ENCODE measurements at regions not wholly inside any gene's neighbourhood (a gene's known extent, or its start where the extent isn't known, plus 50 kb on each side); places are given as distances from the start of the nearest gene placed in this dataset.
"Not testable (repeated sequence)": the region's sequence is repeated elsewhere in the genome, so short reads cannot be mapped to it uniquely, and the experiment has no call there.

DNA sequence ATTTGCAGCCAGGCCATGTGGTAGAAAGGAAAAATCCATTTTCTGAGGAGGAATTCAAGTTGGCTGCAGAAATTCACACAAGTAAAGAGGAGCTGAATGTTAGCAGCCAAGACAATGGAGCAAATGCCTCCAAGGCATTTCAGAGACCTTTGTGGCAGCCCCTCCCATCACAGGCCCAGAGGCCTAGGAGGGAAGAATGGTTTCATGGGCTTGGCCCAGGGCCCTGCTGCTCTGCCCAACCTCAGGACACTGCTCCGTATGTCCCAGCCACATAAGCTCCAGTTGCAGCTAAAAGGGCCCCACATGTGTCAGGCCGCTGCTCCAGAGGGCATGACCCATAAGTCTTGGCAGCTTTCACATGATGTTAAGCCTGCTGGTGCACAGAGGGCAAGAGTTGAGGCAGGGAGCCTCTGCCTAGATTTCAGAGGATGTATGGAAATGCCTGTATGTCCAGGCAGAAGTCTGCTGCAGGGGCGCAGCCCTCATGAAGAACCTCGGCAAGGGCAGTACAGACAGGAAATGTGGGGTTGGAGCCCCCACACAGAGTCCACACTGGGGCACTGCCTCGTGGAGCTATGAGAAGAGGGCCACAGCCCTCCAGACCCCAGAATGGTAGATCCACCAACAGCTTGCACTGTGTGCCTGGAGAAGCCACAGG, 144.2 kb upstream of the EPB41L4A start:
- Histone ChIP-seq H3K4me3 (no peak overlapping the region), H3K27ac (no peak overlapping the region)

GRCh38 chr5:112566251-112566650, 147.2 kb upstream of the EPB41L4A start:
- H3K27ac ChIP-seq: no peak overlapping the region
- H3K4me3 ChIP-seq: no peak overlapping the region

- H3K27ac ChIP-seq: no peak overlapping the region
- no peak overlapping the region for H3K4me3 ChIP-seq
Observed at GRCh38 chr5:112569596-112569995, 150.5 kb upstream of the EPB41L4A start.

GRCh38 chr5:112570708-112571444, 151.8 kb upstream of the EPB41L4A start:
- Histone ChIP-seq H3K27ac (no peak overlapping the region), H3K4me3 (no peak overlapping the region)

- Histone ChIP-seq H3K27ac (no peak overlapping the region), H3K4me3 (no peak overlapping the region)
Observed at GRCh38 chr5:112573441-112573840, 154.4 kb upstream of the EPB41L4A start.

- Histone ChIP-seq H3K4me3 (no peak overlapping the region), H3K27ac (no peak overlapping the region)
Observed at GRCh38 chr5:112574536-112574935, 155.5 kb upstream of the EPB41L4A start.

DNA sequence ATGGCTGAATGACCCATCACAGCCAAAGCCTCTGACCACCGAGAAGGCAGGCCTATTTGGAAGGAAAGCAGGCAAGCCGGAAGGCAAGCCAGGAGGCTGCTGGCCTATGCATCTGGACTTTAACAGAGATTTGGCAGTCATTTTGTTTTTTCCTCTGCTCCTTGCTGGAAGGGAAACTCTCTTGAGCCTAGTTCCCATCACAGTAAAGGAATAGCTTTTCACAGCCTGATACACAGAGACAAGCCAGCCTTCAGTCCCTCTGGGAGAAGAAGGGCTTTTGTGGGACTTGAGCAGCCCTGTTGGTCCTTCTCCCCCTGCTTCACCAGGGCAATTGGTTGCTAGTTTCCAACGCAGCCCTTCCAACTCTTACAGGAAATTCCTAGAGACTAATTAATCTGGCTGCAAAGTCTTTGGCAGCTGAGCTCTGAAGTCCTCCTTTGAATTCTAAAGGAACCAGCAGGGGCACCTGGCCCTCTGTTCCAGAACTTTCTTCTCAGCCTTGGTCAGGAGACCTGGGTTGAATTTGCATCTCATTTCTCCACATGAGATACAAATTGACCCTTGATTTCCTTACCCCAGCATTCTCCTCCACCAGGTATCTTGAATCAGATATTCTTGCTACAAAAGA, 157.3 kb upstream of the EPB41L4A start:
- no peak overlapping the region for H3K4me3 ChIP-seq
- H3K27ac ChIP-seq: peak overlapping the region in 2 of 21 experiments; percentile 10 to 49

GRCh38 chr5:112579599-112580170, 158.0 kb upstream of the APC start:
- H3K4me3 ChIP-seq: no peak overlapping the region

DNA sequence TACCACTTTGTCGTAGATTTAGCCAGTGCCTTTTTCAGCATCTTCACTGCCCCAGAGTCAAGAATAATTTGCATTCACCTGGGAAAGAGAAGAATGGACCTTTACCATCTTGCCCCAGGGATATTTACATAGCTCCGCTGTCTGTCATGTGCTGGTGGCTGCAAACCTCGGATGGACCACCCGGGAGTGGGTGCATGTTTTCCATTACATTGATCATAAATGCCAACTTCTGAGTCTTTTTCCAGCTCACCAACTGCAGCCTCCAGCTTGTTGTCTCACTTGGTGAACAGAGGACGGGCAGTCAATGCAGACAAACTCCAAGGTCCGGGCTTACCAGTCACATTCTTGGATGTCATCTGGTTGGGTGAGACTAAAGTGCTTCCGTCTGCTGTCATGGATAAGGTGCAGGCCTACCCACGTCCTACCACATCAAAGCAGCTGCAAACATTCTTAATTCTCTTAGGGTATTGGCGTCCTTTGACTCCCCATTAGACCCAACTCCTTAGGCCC, 155.8 kb upstream of the APC start:
- Histone ChIP-seq H3K27ac (no peak overlapping the region), H3K4me3 (no peak overlapping the region)

More at GRCh38 chr5:112579599-112580170, 158.0 kb upstream of the APC start:
- H3K27ac ChIP-seq: no peak overlapping the region

GRCh38 chr5:112583166-112583565, 154.5 kb upstream of the APC start:
- H3K27ac ChIP-seq: no peak overlapping the region
- no peak overlapping the region for H3K4me3 ChIP-seq

GRCh38 chr5:112584781-112585180, 152.9 kb upstream of the APC start:
- no peak overlapping the region for H3K4me3 ChIP-seq
- H3K27ac ChIP-seq: no peak overlapping the region

GRCh38 chr5:112586596-112587062, 151.1 kb upstream of the APC start:
- H3K4me3 ChIP-seq: no peak overlapping the region

DNA sequence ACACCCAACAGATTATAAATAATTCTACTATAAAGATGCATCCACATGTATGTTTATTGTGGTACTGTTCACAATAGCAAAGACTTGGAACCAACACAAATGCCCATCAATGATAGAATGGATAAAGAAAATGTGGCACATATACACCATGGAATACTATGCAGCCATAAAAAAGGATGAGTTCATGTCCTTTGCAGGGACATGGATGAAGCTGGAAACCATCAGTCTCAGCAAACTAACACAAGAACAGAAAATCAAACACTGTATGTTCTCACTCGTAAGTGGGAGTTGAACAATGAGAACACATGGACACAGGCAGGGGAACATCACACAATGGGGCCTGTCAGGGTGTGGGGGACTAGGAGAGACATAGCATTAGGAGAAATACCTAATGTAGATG, 146.8 kb upstream of the APC start:
- not testable (repeated sequence) for H3K27ac ChIP-seq, H3K4me3 ChIP-seq

More at GRCh38 chr5:112586596-112587062, 151.1 kb upstream of the APC start:
- no peak overlapping the region for H3K27ac ChIP-seq

GRCh38 chr5:112594095-112594850, 143.4 kb upstream of the APC start:
- H3K4me3 ChIP-seq: no peak overlapping the region

DNA sequence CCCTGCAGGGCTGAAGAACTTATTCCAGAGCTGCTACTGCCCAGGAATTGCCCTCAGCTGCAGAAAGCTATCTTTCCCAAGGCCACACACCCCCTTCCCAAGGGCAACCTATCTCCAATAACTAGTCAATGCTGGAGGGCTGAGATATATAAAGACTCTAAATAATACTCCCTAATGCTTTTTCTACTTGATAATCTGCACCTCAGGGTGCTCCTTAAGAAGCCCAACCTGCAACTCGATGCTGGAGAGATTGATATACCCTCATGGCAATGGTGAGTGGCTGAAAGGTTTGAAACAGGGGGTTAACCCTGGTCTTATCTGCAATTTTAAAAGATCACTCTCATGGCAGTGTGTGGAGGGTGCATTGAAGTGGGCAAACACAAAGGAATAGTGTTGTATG, 142.7 kb upstream of the APC start:
- H3K4me3 ChIP-seq: no peak overlapping the region
- H3K27ac ChIP-seq: no peak overlapping the region

More at GRCh38 chr5:112594095-112594850, 143.4 kb upstream of the APC start:
- H3K27ac ChIP-seq: no peak overlapping the region

DNA sequence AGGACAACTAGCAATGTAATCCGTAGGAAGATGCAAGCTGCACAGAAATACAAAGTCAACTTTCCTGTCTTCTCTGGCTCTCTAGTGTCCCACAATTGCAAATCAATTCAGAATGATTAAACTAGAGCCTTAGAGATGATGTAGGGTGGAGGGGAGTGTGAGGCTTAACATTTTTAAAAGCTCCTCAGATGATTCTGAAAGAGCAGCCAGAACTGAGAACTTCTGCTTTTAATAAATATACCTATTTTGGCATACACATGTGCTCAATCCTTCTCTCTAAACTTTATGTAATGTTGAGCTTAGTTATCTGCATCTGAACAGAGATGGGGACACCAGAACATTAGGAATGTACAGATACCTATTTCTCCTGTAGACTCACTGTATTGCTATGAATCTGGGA, 139.9 kb upstream of the APC start:
- Histone ChIP-seq H3K27ac (no peak overlapping the region), H3K4me3 (no peak overlapping the region)

GRCh38 chr5:112600510-112600909, 137.2 kb upstream of the APC start:
- not testable (repeated sequence) for H3K4me3 ChIP-seq, H3K27ac ChIP-seq

DNA sequence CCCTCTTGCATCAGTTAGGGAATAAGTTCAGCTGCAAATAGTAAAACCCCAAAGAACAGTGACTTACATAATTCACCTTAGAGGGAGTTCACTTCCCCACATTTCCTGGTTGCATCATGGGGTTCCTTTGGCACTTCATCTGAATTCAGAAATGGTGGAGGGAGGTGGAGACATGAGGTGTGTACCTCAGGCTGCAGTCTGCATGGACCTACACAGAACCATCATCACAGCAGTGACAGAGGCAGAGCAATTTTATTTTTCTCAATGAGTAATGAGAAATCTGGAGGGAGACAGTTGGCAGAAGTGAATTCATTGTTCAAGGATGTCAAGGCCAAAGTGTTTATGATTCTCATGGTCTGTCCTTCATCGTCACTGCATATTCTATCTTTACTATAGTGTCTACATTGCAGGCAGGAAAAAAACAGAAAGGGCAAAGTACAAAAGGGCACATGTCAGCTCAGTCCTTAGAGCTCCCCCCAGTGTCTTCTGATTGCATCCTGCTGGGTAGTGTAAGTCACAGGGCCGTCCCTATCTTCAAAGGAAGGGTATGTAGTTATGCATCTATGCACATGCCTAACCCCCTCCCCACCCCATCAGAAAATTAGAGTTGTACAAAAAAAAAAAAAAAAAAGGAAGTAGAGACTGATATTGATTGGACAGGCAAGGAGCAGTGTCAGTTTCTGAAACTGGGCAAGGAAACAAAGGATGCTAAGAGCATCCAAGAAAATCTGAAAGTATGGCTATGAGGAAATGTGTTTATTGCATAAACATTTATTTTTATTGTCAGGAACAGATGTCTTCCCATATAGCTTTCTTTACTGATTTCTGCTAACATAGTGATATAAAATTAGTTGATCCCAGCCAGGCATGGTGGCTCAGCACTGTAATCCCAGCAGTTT, 132.7 kb upstream of the APC start:
- no peak overlapping the region for H3K27ac ChIP-seq
- no peak overlapping the region for H3K4me3 ChIP-seq

DNA sequence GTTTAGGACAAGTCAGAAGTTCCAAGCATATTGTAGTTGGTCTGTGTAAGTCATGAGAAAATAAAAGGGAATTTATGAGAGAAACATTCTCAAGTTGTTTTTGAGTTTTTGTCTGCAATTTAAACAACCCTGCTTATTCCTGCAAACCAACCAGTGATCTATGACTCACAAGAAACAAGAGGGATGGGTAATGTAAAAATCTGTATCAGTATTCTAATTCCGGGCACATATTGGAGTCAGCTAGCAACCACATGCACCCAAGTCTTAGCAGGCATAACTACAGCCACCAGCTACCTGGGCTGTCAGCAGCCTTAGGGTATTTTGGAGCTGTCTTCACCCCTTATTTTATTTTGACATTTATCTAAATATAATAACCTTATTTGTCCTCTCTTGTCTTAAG, 128.7 kb upstream of the APC start:
- Histone ChIP-seq H3K27ac (no peak overlapping the region), H3K4me3 (no peak overlapping the region)
